HepG2 (cell line): ENCODE measurements at regions not wholly inside any gene's neighbourhood (a gene's known extent, or its start where the extent isn't known, plus 50 kb on each side); places are given as distances from the start of the nearest gene placed in this dataset.

ENCODE experiments used
- PATZ1 ChIP-seq: sonication (generic); formaldehyde crosslinking; IDR thresholded peaks from 2 replicates; pipeline ENCODE4 v1.4.0; 2020; ENCODE audit warnings: missing genetic modification reagents
- SALL1 ChIP-seq: sonication (generic); formaldehyde crosslinking; IDR thresholded peaks from 2 replicates; pipeline ENCODE4 v1.8.0; 2022; ENCODE audit warnings: mild to moderate bottlenecking, missing genetic modification reagents
- TF ChIP-seq, protein P1 (sequence below), 2 experiments: fragments of 450-650 bp in 1 of 2; sonication (generic) in 1 of 2; formaldehyde crosslinking in 1 of 2; IDR thresholded peaks; 2 replicates each; pipeline versions ENCODE4 v1.6.1 to v1.8.0; 2016 to 2022; ENCODE audit warnings: antibody characterized with exemption in 1 of 2, mild to moderate bottlenecking in 1 of 2, missing genetic modification reagents in 1 of 2

GRCh38 chr2:174020926-174021662, 55.9 kb upstream of the SP3 start (continued):
- TF ChIP-seq, protein P1, sequence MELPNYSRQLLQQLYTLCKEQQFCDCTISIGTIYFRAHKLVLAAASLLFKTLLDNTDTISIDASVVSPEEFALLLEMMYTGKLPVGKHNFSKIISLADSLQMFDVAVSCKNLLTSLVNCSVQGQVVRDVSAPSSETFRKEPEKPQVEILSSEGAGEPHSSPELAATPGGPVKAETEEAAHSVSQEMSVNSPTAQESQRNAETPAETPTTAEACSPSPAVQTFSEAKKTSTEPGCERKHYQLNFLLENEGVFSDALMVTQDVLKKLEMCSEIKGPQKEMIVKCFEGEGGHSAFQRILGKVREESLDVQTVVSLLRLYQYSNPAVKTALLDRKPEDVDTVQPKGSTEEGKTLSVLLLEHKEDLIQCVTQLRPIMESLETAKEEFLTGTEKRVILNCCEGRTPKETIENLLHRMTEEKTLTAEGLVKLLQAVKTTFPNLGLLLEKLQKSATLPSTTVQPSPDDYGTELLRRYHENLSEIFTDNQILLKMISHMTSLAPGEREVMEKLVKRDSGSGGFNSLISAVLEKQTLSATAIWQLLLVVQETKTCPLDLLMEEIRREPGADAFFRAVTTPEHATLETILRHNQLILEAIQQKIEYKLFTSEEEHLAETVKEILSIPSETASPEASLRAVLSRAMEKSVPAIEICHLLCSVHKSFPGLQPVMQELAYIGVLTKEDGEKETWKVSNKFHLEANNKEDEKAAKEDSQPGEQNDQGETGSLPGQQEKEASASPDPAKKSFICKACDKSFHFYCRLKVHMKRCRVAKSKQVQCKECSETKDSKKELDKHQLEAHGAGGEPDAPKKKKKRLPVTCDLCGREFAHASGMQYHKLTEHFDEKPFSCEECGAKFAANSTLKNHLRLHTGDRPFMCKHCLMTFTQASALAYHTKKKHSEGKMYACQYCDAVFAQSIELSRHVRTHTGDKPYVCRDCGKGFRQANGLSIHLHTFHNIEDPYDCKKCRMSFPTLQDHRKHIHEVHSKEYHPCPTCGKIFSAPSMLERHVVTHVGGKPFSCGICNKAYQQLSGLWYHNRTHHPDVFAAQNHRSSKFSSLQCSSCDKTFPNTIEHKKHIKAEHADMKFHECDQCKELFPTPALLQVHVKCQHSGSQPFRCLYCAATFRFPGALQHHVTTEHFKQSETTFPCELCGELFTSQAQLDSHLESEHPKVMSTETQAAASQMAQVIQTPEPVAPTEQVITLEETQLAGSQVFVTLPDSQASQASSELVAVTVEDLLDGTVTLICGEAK (IDR thresholded peaks at IDR 0.05), result no peak
- TF ChIP-seq, protein P1 (CRISPR knock-in tag; IDR thresholded peaks at IDR 0.05), result no peak
- TF ChIP-seq SALL1 (CRISPR knock-in tag) (no peak), PATZ1 (no peak)
